AG10803 (cell line): ENCODE measurements at regions not wholly inside any gene's neighbourhood (a gene's known extent, or its start where the extent isn't known, plus 50 kb on each side); places are given as distances from the start of the nearest gene placed in this dataset.

ENCODE experiments used
- DNase-seq: peaks from one replicate; pipeline ENCODE4 v3.0.0; 2010; ENCODE audit warnings: low read depth
- H3K4me3 ChIP-seq: 2 replicates; pipeline ENCODE4 v1.5.1; 2011; ENCODE audit warnings: mild to moderate bottlenecking, low read length, control low read depth
- TF ChIP-seq, protein P1 (sequence below): conservative IDR thresholded peaks from 2 replicates; pipeline ENCODE4 v1.5.1; 2011; ENCODE audit warnings: mild to moderate bottlenecking, low read length, control low read depth, inconsistent platforms

- TF ChIP-seq, protein P1, sequence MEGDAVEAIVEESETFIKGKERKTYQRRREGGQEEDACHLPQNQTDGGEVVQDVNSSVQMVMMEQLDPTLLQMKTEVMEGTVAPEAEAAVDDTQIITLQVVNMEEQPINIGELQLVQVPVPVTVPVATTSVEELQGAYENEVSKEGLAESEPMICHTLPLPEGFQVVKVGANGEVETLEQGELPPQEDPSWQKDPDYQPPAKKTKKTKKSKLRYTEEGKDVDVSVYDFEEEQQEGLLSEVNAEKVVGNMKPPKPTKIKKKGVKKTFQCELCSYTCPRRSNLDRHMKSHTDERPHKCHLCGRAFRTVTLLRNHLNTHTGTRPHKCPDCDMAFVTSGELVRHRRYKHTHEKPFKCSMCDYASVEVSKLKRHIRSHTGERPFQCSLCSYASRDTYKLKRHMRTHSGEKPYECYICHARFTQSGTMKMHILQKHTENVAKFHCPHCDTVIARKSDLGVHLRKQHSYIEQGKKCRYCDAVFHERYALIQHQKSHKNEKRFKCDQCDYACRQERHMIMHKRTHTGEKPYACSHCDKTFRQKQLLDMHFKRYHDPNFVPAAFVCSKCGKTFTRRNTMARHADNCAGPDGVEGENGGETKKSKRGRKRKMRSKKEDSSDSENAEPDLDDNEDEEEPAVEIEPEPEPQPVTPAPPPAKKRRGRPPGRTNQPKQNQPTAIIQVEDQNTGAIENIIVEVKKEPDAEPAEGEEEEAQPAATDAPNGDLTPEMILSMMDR = no peak
- DNase-seq = no peak
- no peak overlapping the region for H3K4me3 ChIP-seq
Observed at GRCh38 chr7:144936314-144936713, 100.5 kb upstream of the TPK1 start.

DNA sequence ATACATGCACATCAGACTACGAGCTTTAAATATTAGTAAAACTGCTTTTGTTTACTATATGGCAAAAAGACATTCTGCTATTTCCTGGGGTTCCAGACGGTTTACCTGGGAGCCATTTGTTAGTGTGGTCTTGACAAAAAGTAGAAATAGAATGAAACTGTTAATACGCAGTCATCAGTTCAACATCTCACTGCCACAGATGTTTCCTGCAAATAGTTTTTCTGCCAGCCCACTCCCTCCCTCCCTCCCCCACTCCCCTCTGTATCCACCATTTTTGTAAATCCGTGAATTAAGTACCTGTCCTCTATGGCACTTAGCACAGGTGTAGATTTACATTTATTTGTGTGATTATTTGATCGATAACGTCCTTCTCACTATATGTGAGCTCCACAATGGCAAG, 74.6 kb upstream of the TPK1 start:
- DNase-seq = no peak
- no peak overlapping the region for H3K4me3 ChIP-seq

GRCh38 chr7:144908943-144909556, 73.2 kb upstream of the TPK1 start:
- no peak overlapping the region for H3K4me3 ChIP-seq
- TF ChIP-seq, protein P1 = no peak
- DNase-seq = no peak

More for the DNA sequence above, 74.6 kb upstream of the TPK1 start:
- TF ChIP-seq, protein P1 = no peak

GRCh38 chr7:144908324-144908723, 72.5 kb upstream of the TPK1 start:
- DNase-seq = no peak

GRCh38 chr7:144907577-144907976, 71.7 kb upstream of the TPK1 start:
- TF ChIP-seq, protein P1 = no peak
- H3K4me3 ChIP-seq = no peak overlapping the region
- no peak for DNase-seq

More at GRCh38 chr7:144908324-144908723, 72.5 kb upstream of the TPK1 start:
- H3K4me3 ChIP-seq = no peak overlapping the region
- TF ChIP-seq, protein P1 = no peak

DNA sequence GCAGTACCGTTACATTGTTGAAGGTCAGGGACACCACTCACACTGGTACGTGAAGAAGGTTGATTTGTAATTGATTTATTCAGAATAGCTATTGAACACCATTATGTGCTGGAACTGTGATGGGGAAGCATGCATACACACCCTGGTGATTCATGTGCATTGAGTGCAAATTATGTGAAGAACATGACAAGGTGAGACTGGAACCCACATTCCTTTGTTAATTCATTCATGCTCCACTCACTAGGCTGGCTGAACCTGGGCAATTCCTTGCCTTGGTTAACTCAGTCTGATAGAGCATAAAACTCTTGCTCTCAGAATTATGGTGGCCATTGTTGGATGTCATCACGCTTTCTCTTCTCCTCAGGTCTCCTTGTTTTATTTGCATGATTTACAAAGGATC, 67.3 kb upstream of the TPK1 start:
- DNase-seq = no peak
- H3K4me3 ChIP-seq = no peak overlapping the region
- TF ChIP-seq, protein P1 = no peak

DNA sequence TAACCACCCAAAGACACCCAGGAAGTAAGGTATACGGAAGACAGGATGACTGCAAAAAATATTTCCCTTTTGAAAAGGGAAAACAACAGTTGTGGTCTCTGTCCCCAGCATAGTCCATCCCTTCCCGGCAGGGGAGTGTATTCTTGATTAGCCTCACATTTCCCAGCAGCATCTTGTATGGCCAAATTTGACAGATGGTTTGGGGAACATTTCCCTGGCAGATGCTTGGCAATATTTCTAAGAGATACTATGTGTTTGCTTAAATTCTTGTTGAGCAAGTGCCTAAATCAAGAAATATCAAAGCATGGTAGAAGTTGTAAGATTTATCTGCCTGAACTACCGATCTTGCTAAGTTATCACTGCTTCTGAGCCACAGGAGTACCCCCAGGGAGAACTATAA, 56.9 kb upstream of the TPK1 start:
- TF ChIP-seq, protein P1 = no peak
- no peak for DNase-seq
- H3K4me3 ChIP-seq = no peak overlapping the region
